ENCODE measurements at regions not wholly inside any gene's neighbourhood (a gene's known extent, or its start where the extent isn't known, plus 50 kb on each side); places are given as distances from the start of the nearest gene placed in this dataset.

DNA sequence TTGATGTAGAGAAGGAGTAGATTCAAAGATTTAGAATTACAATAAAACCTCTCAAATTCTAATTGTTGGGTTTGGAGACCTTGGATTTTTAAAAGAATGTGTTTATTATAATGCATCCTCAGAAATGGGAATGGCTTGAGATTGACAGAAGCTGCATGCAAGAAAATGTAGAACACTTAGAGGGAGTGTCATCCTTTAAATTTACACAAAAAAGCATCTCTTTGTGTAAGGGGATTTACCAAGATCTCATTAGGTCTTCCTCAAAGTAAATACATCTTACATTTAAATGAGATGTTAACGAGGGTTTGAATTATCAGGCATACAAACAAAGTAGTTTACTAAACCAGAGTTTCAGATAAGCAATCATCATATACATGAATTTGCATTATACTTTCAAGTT is 615.0 kb downstream of the FAM133A start:
- POLR2A ChIA-PET (ENCODE audit: partially characterized antibody), result no interaction called here
- Histone ChIP-seq H2AK5ac (ENCODE audit: low read depth, low read length) (no peak overlapping the region), H2BK120ac (replicated peaks; ENCODE audit: low read depth, low read length) (no peak overlapping the region), H3K14ac (ENCODE audit: insufficient read length) (no peak overlapping the region), H2BK5ac (ENCODE audit: low read depth, low read length) (no peak overlapping the region), H2BK12ac (ENCODE audit: low read depth, low read length) (no peak overlapping the region), H3K27ac (ENCODE audit: low read depth, low read length) (no peak overlapping the region), H3K4me3 (ENCODE audit: extremely low read depth in 1 of 4, insufficient read depth in 2 of 4, low read depth in 3 of 4, low read length in 4 of 4) (peak overlapping the region in 1 of 4 experiments; percentile 32; a peak in 1 of 8 replicates), H4K5ac (ENCODE audit: insufficient read length, low read depth, low read length) (no peak overlapping the region), H3K79me2 (ENCODE audit: control insufficient read depth in 1 of 2, insufficient read depth in 2 of 2, low read length in 2 of 2) (no peaks in the 10 kb centered on the region), H4K20me1 (replicated peaks in 1 of 2; ENCODE audit: control insufficient read depth in 1 of 2, insufficient read depth in 2 of 2, low read length in 2 of 2) (no peaks in the 10 kb centered on the region), H3K79me1 (ENCODE audit: low read depth, low read length) (no peaks in the 10 kb centered on the region), H3K18ac (ENCODE audit: extremely low read depth, low read length) (no peak overlapping the region), H2AFZ (ENCODE audit: low read length) (no peak overlapping the region), H3K4ac (replicated peaks; ENCODE audit: insufficient read length, low read depth, low read length) (no peak overlapping the region), H2BK20ac (ENCODE audit: low read length) (no peak overlapping the region), H3K23me2 (ENCODE audit: low read depth, low read length) (no peaks in the 10 kb centered on the region), H3K36me3 (ENCODE audit: control insufficient read depth in 2 of 4, insufficient read depth in 4 of 4, low read length in 3 of 4) (peaks cover 0 to 4% (median 0%) of the 10 kb centered on the region in 4 experiments; a peak in 2 of 8 replicates), H2BK15ac (ENCODE audit: low read length) (no peak overlapping the region), H3K27me3 (replicated peaks in 1 of 4; ENCODE audit: control insufficient read depth in 3 of 4, extremely low read depth in 1 of 4, insufficient read depth in 3 of 4, low read length in 3 of 4) (no peaks in the 10 kb centered on the region), H3K4me2 (ENCODE audit: insufficient read depth in 1 of 2, low read depth in 2 of 2, low read length in 2 of 2) (no peak overlapping the region; a peak in 1 of 4 replicates), H3K56ac (replicated peaks; ENCODE audit: insufficient read length, low read depth, low read length) (no peak overlapping the region), H3K9ac (replicated peaks in 1 of 4; ENCODE audit: extremely low read depth in 1 of 4, low read depth in 3 of 4, low read length in 3 of 4) (no peak overlapping the region), H3K23ac (ENCODE audit: insufficient read length) (no peak overlapping the region), H4K91ac (replicated peaks; ENCODE audit: insufficient read length, low read length) (no peak overlapping the region), H4K8ac (ENCODE audit: extremely low read depth, insufficient read depth, low read length) (no peak overlapping the region), H3K4me1 (replicated peaks in 1 of 4; ENCODE audit: control insufficient read depth in 3 of 4, insufficient read depth in 4 of 4, low read length in 3 of 4) (peaks cover 0 to 4% (median 0%) of the 10 kb centered on the region in 4 experiments; a peak in 3 of 7 replicates), H3K9me3 (ENCODE audit: insufficient read depth in 2 of 2, low read depth in 1 of 2, low read length in 1 of 2) (no peaks in the 10 kb centered on the region)
- DNase-seq (ENCODE audit: low read depth in 1 of 2, low spot score in 2 of 2) (no peak), FAIRE-seq (peak; percentile 57)
- 0% methylated on average over 1 of the region's 1 CpG; no CpG with 5 or more reads in 1 of the 2 experiments for WGBS, 2 experiments (ENCODE audit: extremely low coverage in 1 of 2, insufficient coverage in 1 of 2, insufficient read length in 1 of 2, insufficient replicate concordance in 2 of 2, low coverage in 1 of 2, low lambda C conversion rate in 2 of 2, missing lambda C conversion rate in 1 of 2)
- CTCF ChIA-PET (ENCODE audit: partially characterized antibody), result interaction anchor here (1.1 kb wide), 1 partner anchor 415 kb away, joined by 4 read pairs; no protein-coding TSS in a partner anchor

All from H1 (cell line).